IMR-90 (cell line): ENCODE measurements at regions not wholly inside any gene's neighbourhood (a gene's known extent, or its start where the extent isn't known, plus 50 kb on each side); places are given as distances from the start of the nearest gene placed in this dataset.
A peak's percentile ranks its signal among the peaks of the same experiment; 100 is the strongest.

ENCODE experiments used
- ATAC-seq: fragments of 200-7000 bp; cut with Tn5 transposase; 2 replicates; pipeline ENCODE4 v1.9.1; 2020; ENCODE audit warnings: low read depth, mild to moderate bottlenecking, moderate library complexity
- BruUV-seq: library from RNA; stranded (reverse); fragments of 400-500 nt; replicated peaks from 2 replicates; lab custom pipeline; 2021; lab: Mats Ljungman, UMichigan
- CTCF ChIA-PET: fragments of 300-600 bp; formaldehyde crosslinking; extraction: SDS; loops from one replicate; lab custom pipeline; 2021; ENCODE audit warnings: antibody characterized with exemption; lab: Yijun Ruan, JAX
- POLR2A ChIA-PET: fragments of 300-600 bp; sonication (Branson Sonifier 250); formaldehyde crosslinking; loops from one replicate; lab custom pipeline; 2022; ENCODE audit warnings: antibody characterized with exemption; ENCODE audit not compliant: unreplicated experiment; lab: Charles Lee
- DNase-seq: peaks from one replicate; pipeline ENCODE4 v3.0.0; 2013
- H2AFZ ChIP-seq: replicated peaks from 2 replicates; pipeline ENCODE3; 2013; ENCODE audit warnings: low read length, mild to moderate bottlenecking; ENCODE audit not compliant: poor library complexity
- H2AK5ac ChIP-seq: 2 replicates; pipeline ENCODE4 v1.6.1; 2013; ENCODE audit warnings: low read depth, low read length, inconsistent platforms
- H2AK9ac ChIP-seq: replicated peaks from 2 replicates; pipeline ENCODE3; 2013; ENCODE audit warnings: mild to moderate bottlenecking, low read depth, low read length, moderate library complexity; ENCODE audit not compliant: poor library complexity
- H2BK120ac ChIP-seq: 2 replicates; pipeline ENCODE4 v1.6.1; 2013; ENCODE audit warnings: low read depth, low read length, inconsistent platforms
- H2BK15ac ChIP-seq: 3 replicates; pipeline ENCODE4 v1.6.1; 2013; ENCODE audit warnings: low read depth, low read length, inconsistent platforms
- H2BK20ac ChIP-seq: 2 replicates; pipeline ENCODE4 v1.6.1; 2013; ENCODE audit warnings: low read depth, mild to moderate bottlenecking, inconsistent platforms, low read length, moderate library complexity
- H2BK5ac ChIP-seq: 2 replicates; pipeline ENCODE4 v1.6.1; 2013; ENCODE audit warnings: mild to moderate bottlenecking, low read depth, low read length, inconsistent platforms; ENCODE audit not compliant: poor library complexity, severe bottlenecking
- H3K14ac ChIP-seq: replicated peaks from 2 replicates; pipeline ENCODE4 v1.6.1; 2013; ENCODE audit warnings: low read depth, low read length, inconsistent platforms
- H3K18ac ChIP-seq: 2 replicates; pipeline ENCODE4 v1.6.1; 2013; ENCODE audit warnings: low read depth, low read length, control low read depth
- H3K23ac ChIP-seq: 2 replicates; pipeline ENCODE4 v1.6.1; 2013; ENCODE audit warnings: low read depth, low read length, inconsistent platforms
- H3K27ac ChIP-seq: 2 replicates; pipeline ENCODE4 v1.5.1; 2013; ENCODE audit warnings: mild to moderate bottlenecking, control low read depth, low read length; ENCODE audit not compliant: insufficient read depth
- H3K27me3 ChIP-seq: 2 replicates; pipeline ENCODE4 v1.6.1; 2013; ENCODE audit warnings: low read length; ENCODE audit not compliant: control insufficient read depth, insufficient read depth
- H3K36me3 ChIP-seq: 2 replicates; pipeline ENCODE4 v1.6.1; 2013; ENCODE audit warnings: low read length, mixed read lengths; ENCODE audit not compliant: control insufficient read depth, insufficient read depth
- H3K4ac ChIP-seq: 2 replicates; pipeline ENCODE4 v1.6.1; 2013; ENCODE audit warnings: low read depth, low read length, inconsistent platforms
- H3K4me1 ChIP-seq: 2 replicates; pipeline ENCODE4 v1.6.1; 2013; ENCODE audit warnings: low read length, mixed read lengths; ENCODE audit not compliant: control insufficient read depth, insufficient read depth
- H3K4me2 ChIP-seq: 2 replicates; pipeline ENCODE4 v1.6.1; 2013; ENCODE audit warnings: low read depth, mild to moderate bottlenecking, control low read depth, low read length, moderate library complexity
- H3K4me3 ChIP-seq: 2 replicates; pipeline ENCODE4 v1.5.1; 2013; ENCODE audit warnings: low read depth, mild to moderate bottlenecking, control low read depth, low read length, moderate library complexity; ENCODE audit not compliant: insufficient read depth
- H3K56ac ChIP-seq: 2 replicates; pipeline ENCODE4 v1.6.1; 2013; ENCODE audit warnings: low read length, inconsistent platforms; ENCODE audit not compliant: insufficient read depth; ENCODE audit errors: extremely low read depth
- H3K79me1 ChIP-seq, 2 experiments: 2 replicates each; pipeline ENCODE4 v1.6.1; 2013; ENCODE audit warnings: low read length in 2 of 2, inconsistent platforms in 1 of 2, low read depth in 1 of 2
- H3K9ac ChIP-seq: 2 replicates; pipeline ENCODE4 v1.6.1; 2013; ENCODE audit warnings: low read depth, low read length, control low read depth
- H3K9me1 ChIP-seq: 2 replicates; pipeline ENCODE4 v1.6.1; 2013; ENCODE audit warnings: low read length, inconsistent platforms; ENCODE audit not compliant: insufficient read depth
- H3K9me3 ChIP-seq: 2 replicates; pipeline ENCODE4 v1.6.1; 2013; ENCODE audit warnings: low read length; ENCODE audit not compliant: control insufficient read depth, insufficient read depth
- H4K20me1 ChIP-seq: 2 replicates; pipeline ENCODE4 v1.6.1; 2013; ENCODE audit warnings: low read length, inconsistent platforms; ENCODE audit not compliant: insufficient read depth
- H4K5ac ChIP-seq: 2 replicates; pipeline ENCODE4 v1.6.1; 2013; ENCODE audit warnings: mild to moderate bottlenecking, low read depth, low read length, control low read depth
- H4K8ac ChIP-seq, 2 experiments: 2 replicates each; pipeline ENCODE4 v1.6.1; 2013; ENCODE audit warnings: low read depth in 2 of 2, low read length in 2 of 2, control low read depth in 1 of 2, inconsistent platforms in 1 of 2
- H4K91ac ChIP-seq: 2 replicates; pipeline ENCODE4 v1.6.1; 2013; ENCODE audit warnings: low read depth, low read length, inconsistent platforms; ENCODE audit not compliant: insufficient read depth
- CEBPB ChIP-seq: IDR thresholded peaks from 2 replicates; pipeline ENCODE4 v1.6.1; 2012; ENCODE audit warnings: low read depth, low read length, improper control_type of control experiment
- MAFK ChIP-seq: IDR thresholded peaks from 2 replicates; pipeline ENCODE4 v1.6.1; 2012; ENCODE audit warnings: low read depth, low read length, improper control_type of control experiment
- NFE2L2 ChIP-seq: fragments of 150-350 bp; IDR thresholded peaks from 2 replicates; pipeline ENCODE4 v1.6.1; 2016; ENCODE audit warnings: low read depth, mild to moderate bottlenecking, low read length
- WGBS, 2 experiments: methylation state at CpG; one replicate each; pipeline versions ENCODE4 v1.1.5 to v1.1.7; 2013; ENCODE audit warnings: missing lambda C conversion rate in 2 of 2; ENCODE audit not compliant: insufficient read length in 1 of 2; ENCODE audit errors: extremely low coverage in 2 of 2; 5-methylcytosine and 5-hydroxymethylcytosine counted together
- dilution Hi-C: fragments of 300-500 bp; cut with HindIII; formaldehyde crosslinking; loops from one replicate; pipeline ENCODE4 v1.14.3; 2018; ENCODE audit warnings: low sequenced_read_pairs; ENCODE audit not compliant: unreplicated experiment
- in situ Hi-C: fragments of 300-500 bp; cut with MboI; formaldehyde crosslinking; loops from 3 replicates; pipeline ENCODE4 v1.14.3; 2019; ENCODE audit warnings: low sequenced_read_pairs, inconsistent platforms, mixed read lengths
- intact Hi-C: fragments of 100-400 bp; cut with micrococcal nuclease; formaldehyde crosslinking; loops from 2 replicates; pipeline ENCODE4 v1.10.0; 2022

GRCh38 chr5:163838738-163839137 is 333.3 kb downstream of the MAT2B start:
- Histone ChIP-seq H3K79me1 (no peaks in the 10 kb centered on the region), H4K8ac (no peak overlapping the region), H3K9me3 (no peaks in the 10 kb centered on the region), H3K56ac (no peak overlapping the region), H3K4me1 (no peaks in the 10 kb centered on the region), H3K18ac (no peak overlapping the region), H2BK20ac (no peak overlapping the region), H2BK15ac (no peak overlapping the region), H2BK5ac (peak overlapping the region; percentile 2), H2AK5ac (no peak overlapping the region), H4K20me1 (no peaks in the 10 kb centered on the region), H2BK120ac (no peak overlapping the region), H3K23ac (no peak overlapping the region), H4K5ac (no peak overlapping the region), H3K14ac (no peak overlapping the region), H3K9ac (no peak overlapping the region), H3K4ac (no peak overlapping the region), H3K4me2 (no peak overlapping the region), H3K27me3 (no peaks in the 10 kb centered on the region), H3K9me1 (no peaks in the 10 kb centered on the region), H3K4me3 (no peak overlapping the region), H3K27ac (no peak overlapping the region), H2AFZ (no peak overlapping the region), H4K91ac (no peak overlapping the region), H3K36me3 (no peaks in the 10 kb centered on the region), H2AK9ac (no peak overlapping the region)
- dilution Hi-C loops, result no loop called here
- POLR2A ChIA-PET, result no interaction called here
- no CpG with 5 or more reads among the region's 1 CpG for WGBS, 2 experiments
- TF ChIP-seq NFE2L2 (no peak), CEBPB (no peak), MAFK (0 out of 2 replicates have a peak, but pooled peaks have one; percentile 13)
- intact Hi-C loops, result no loop called here
- CTCF ChIA-PET, result no interaction called here
- no TSS peak for BruUV-seq
- in situ Hi-C loops, result no loop called here
- DNase-seq (peak; percentile 28), ATAC-seq (no peak)
